ENCODE measurements at regions not wholly inside any gene's neighbourhood (a gene's known extent, or its start where the extent isn't known, plus 50 kb on each side); places are given as distances from the start of the nearest gene placed in this dataset.
A peak's percentile ranks its signal among the peaks of the same experiment; 100 is the strongest.

DNA sequence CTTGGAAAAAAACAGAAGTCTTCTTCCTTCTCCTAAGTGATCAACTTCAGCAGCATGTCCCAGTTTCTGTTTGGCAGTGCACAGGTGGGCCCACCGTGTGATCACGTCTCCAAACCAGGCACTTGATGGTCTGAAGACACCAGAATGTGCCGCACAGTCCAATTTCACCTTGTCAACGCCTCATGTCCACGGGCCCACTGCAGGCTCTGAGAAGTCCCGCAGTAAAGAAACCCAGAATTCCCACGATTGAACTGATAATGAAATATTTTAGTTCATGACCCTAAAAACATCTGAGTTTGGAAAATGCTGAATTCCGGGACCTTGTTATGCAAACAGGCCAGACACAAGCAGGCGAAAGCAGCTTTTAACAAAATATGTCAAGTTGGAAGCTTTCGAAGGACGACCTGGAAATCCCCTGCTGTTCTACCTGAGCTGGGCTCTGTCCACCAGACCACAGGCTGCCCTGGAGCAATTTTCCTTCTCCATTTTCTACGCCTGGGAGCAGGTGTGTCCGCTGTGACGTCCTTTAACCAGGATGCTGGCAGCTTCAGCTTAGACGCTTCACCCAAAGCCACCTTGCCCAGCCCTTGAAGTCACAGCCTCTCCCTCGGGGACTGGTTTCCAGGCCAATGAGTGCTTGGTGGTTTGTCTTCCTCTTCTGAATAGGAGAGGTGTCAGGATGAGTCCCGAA is 167.8 kb upstream of the IQSEC1 start:
- FAIRE-seq, result no peak

DNA sequence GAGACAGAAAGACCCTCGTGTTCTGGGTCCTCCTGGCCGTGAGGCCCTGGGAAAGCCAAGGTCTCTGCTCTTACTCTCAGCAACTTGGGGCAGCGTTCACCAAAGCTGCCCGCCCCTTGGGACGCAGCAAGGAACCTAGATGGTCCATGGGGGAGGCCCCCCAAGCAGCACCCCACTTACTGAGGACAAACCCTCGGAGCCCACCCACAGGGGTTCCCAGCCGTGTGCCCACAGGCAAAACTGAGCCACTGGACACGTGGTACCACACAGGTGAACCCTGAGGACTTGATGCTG is 166.2 kb upstream of the IQSEC1 start:
- DNase-seq (no peak), FAIRE-seq (no peak)
- no peaks in the 10 kb centered on the region for H3K9me3 ChIP-seq (ENCODE audit: control insufficient read depth in 2 of 2, insufficient read depth in 1 of 2, low read depth in 1 of 2, low read length in 1 of 2)
- no peak overlapping the region for H3K4me3 ChIP-seq (ENCODE audit: low read depth in 1 of 3, low read length in 3 of 3)
- H3K27me3 ChIP-seq (ENCODE audit: control insufficient read depth in 3 of 3, insufficient read depth in 3 of 3, low read length in 3 of 3), result peaks cover 0 to 6% (median 0%) of the 10 kb centered on the region in 3 donors
- 53 to 79% (median 62%) methylated on average over 8 of the region's 8 CpGs for WGBS, 3 donors
- H3K4me1 ChIP-seq (ENCODE audit: control insufficient read depth in 3 of 3, insufficient read depth in 2 of 3, low read depth in 1 of 3, low read length in 2 of 3), result no peaks in the 10 kb centered on the region
- no peaks in the 10 kb centered on the region for H3K36me3 ChIP-seq (ENCODE audit: control insufficient read depth in 3 of 3, insufficient read depth in 2 of 3, low read depth in 1 of 3, low read length in 3 of 3)
- no peak overlapping the region for H3K27ac ChIP-seq (ENCODE audit: low read depth in 1 of 3, low read length in 2 of 3)

More for the DNA sequence above, 167.8 kb upstream of the IQSEC1 start:
- Histone ChIP-seq H3K27me3 (ENCODE audit: control insufficient read depth in 3 of 3, insufficient read depth in 3 of 3, low read length in 3 of 3) (peaks cover 0 to 5% (median 0%) of the 10 kb centered on the region in 3 donors), H3K4me3 (ENCODE audit: low read depth in 1 of 3, low read length in 3 of 3) (no peak overlapping the region), H3K36me3 (ENCODE audit: control insufficient read depth in 3 of 3, insufficient read depth in 2 of 3, low read depth in 1 of 3, low read length in 3 of 3) (no peaks in the 10 kb centered on the region), H3K27ac (ENCODE audit: low read depth in 1 of 3, low read length in 2 of 3) (no peak overlapping the region), H3K4me1 (ENCODE audit: control insufficient read depth in 3 of 3, insufficient read depth in 2 of 3, low read depth in 1 of 3, low read length in 2 of 3) (no peaks in the 10 kb centered on the region), H3K9me3 (ENCODE audit: control insufficient read depth in 2 of 2, insufficient read depth in 1 of 2, low read depth in 1 of 2, low read length in 1 of 2) (no peaks in the 10 kb centered on the region)
- no peak for DNase-seq
- WGBS, 3 donors, result 77 to 88% (median 78%) methylated on average over 17 of the region's 17 CpGs

DNA sequence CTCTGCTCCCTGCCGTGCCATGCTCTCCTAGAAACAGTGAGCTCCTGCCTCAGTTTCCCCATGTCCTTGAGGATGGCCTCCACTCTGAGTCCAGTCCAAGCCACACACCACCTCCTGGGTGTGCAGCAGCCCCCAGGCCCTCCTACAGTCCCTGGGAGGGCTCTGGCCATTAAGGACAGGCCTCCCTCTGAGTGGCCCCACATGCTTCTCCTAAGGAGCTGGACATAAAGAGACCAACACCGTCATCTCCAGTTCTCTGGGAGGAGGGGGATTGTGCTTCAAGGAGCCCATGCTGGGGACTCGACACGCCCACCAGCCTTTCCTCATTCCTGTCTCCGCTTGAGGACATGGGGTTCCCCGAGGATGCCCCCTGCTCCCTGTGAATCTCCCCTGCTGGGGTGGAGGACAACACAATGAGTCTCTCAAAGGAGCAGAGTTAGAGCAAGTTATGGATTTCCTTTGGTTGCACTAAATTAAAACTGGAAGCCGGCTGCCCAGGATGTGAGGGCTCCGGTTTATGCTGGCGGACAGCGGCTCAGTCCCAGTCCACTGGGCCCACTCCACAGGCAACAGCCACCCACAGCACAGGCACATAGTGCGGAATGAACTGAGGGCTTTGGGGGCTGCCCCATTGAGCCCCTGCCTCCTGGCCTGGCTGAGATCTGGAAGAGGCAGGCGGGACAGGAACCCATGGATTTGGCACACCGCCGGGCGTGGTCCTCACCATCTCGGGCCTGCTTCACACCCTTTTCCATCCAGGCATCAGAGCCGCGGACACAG is 165.6 kb upstream of the IQSEC1 start:
- H3K4me1 ChIP-seq (ENCODE audit: control insufficient read depth in 3 of 3, insufficient read depth in 2 of 3, low read depth in 1 of 3, low read length in 2 of 3), result no peaks in the 10 kb centered on the region
- H3K27me3 ChIP-seq (ENCODE audit: control insufficient read depth in 3 of 3, insufficient read depth in 3 of 3, low read length in 3 of 3), result peaks cover 0 to 11% (median 3%) of the 10 kb centered on the region in 3 donors
- no peak for DNase-seq
- H3K4me3 ChIP-seq (ENCODE audit: low read depth in 1 of 3, low read length in 3 of 3), result no peak overlapping the region
- no peaks in the 10 kb centered on the region for H3K36me3 ChIP-seq (ENCODE audit: control insufficient read depth in 3 of 3, insufficient read depth in 2 of 3, low read depth in 1 of 3, low read length in 3 of 3)
- FAIRE-seq, result no peak
- H3K9me3 ChIP-seq (ENCODE audit: control insufficient read depth in 2 of 2, insufficient read depth in 1 of 2, low read depth in 1 of 2, low read length in 1 of 2), result no peaks in the 10 kb centered on the region
- no peak overlapping the region for H3K27ac ChIP-seq (ENCODE audit: low read depth in 1 of 3, low read length in 2 of 3)
- WGBS, 3 donors, result 69 to 85% (median 79%) methylated on average over 18 of the region's 18 CpGs

DNA sequence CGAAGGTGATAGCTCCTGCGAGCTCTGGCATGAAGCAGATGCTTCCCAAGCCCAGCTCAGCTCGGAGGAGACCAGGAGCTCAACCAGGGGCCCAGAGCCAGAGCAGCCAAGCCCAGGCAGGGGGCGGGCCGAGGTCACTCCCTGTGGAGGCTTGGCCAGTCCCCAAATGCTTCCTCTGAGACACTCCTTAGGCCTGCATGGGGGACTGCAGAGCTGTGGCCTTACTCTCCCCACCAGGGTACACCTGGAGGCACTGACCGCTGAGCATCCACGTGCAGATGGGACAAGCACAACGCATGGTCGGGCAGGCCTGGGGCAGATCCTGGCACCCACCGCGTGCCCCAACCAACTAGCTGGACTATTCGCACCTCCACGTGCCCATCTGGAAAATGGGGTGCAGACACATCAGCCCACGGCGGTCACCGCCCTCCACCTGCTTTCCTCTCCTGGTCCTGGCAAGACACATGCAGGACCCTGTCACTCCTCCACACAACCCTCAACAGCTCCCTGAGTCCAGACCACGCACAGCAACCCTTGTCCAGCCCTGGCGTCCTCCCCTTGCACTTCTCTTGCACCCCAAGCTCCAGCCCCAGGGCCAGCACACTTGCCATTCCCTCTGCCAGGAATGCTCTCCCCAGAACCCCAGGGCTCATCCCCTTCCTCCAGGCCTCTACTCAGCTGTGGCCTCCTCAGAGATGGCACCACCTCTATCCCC is 164.7 kb upstream of the IQSEC1 start:
- FAIRE-seq, result no peak
- WGBS, 3 donors, result 83 to 91% (median 85%) methylated on average over 17 to 18 of the region's 18 CpGs
- Histone ChIP-seq H3K36me3 (ENCODE audit: control insufficient read depth in 3 of 3, insufficient read depth in 2 of 3, low read depth in 1 of 3, low read length in 3 of 3) (no peaks in the 10 kb centered on the region), H3K9me3 (ENCODE audit: control insufficient read depth in 2 of 2, insufficient read depth in 1 of 2, low read depth in 1 of 2, low read length in 1 of 2) (no peaks in the 10 kb centered on the region), H3K4me3 (ENCODE audit: low read depth in 1 of 3, low read length in 3 of 3) (no peak overlapping the region), H3K4me1 (ENCODE audit: control insufficient read depth in 3 of 3, insufficient read depth in 2 of 3, low read depth in 1 of 3, low read length in 2 of 3) (no peaks in the 10 kb centered on the region), H3K27ac (ENCODE audit: low read depth in 1 of 3, low read length in 2 of 3) (no peak overlapping the region), H3K27me3 (ENCODE audit: control insufficient read depth in 3 of 3, insufficient read depth in 3 of 3, low read length in 3 of 3) (peaks cover 0 to 12% (median 3%) of the 10 kb centered on the region in 3 donors)
- DNase-seq, result no peak

DNA sequence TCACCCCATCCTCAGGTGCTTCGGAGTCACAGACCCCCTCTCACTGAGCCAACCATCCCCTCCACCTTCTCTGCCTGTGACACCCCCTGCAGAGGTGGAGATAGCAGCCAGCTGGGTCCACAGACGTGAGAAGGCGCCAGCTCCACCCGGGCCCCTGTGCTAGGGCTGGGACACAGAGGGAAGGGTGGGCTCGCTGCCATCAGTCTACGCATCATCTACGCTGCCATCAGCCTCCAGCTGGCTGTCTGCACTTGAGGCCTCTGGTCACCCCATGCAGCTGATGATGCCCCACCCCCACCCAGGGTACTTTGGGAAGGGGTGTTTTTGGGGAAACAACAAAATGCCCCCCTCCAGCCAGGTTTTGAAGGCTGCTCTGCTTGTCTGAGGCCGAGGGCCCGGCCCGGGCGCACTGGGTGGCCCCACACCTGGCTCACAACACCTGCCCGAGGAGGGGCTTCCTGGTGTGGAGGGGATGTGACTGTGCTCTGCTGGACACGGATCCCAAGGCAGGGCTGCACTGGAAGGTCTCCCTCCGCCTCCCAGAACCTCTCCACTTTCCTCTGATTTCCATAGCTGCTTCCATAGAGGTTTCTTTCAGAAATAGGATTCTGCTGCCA is 163.4 kb upstream of the IQSEC1 start:
- Histone ChIP-seq H3K4me1 (ENCODE audit: control insufficient read depth in 3 of 3, insufficient read depth in 2 of 3, low read depth in 1 of 3, low read length in 2 of 3) (no peaks in the 10 kb centered on the region), H3K36me3 (ENCODE audit: control insufficient read depth in 3 of 3, insufficient read depth in 2 of 3, low read depth in 1 of 3, low read length in 3 of 3) (no peaks in the 10 kb centered on the region), H3K27me3 (ENCODE audit: control insufficient read depth in 3 of 3, insufficient read depth in 3 of 3, low read length in 3 of 3) (peaks cover 0 to 20% (median 3%) of the 10 kb centered on the region in 3 donors), H3K4me3 (ENCODE audit: low read depth in 1 of 3, low read length in 3 of 3) (no peak overlapping the region), H3K9me3 (ENCODE audit: control insufficient read depth in 2 of 2, insufficient read depth in 1 of 2, low read depth in 1 of 2, low read length in 1 of 2) (no peaks in the 10 kb centered on the region), H3K27ac (ENCODE audit: low read depth in 1 of 3, low read length in 2 of 3) (no peak overlapping the region)
- 69 to 76% (median 75%) methylated on average over 11 to 14 of the region's 14 CpGs for WGBS, 3 donors
- DNase-seq (no peak), FAIRE-seq (no peak)

DNA sequence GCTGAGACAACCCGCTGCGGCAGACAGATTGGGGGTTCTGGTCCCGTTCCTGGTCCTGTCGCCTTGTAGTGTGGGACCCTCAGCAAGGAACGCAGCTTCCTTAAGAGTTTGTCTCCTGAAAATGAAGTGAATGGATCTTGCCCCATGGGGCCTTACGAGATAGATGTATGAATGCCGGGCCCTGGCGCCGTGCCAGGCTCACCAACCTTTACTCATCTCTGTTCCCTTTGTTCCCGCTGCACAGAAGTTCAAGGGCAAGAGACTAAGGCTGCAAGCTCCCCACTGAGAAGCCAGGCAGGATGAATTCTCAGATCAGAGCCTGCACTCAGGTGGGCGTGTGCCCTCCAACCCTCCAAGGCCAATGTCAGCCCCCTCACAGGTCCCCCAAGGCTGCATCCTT is 162.7 kb upstream of the IQSEC1 start:
- no peak overlapping the region for H3K27ac ChIP-seq (ENCODE audit: low read depth in 1 of 3, low read length in 2 of 3)
- no peaks in the 10 kb centered on the region for H3K9me3 ChIP-seq (ENCODE audit: control insufficient read depth in 2 of 2, insufficient read depth in 1 of 2, low read depth in 1 of 2, low read length in 1 of 2)
- H3K4me3 ChIP-seq (ENCODE audit: low read depth in 1 of 3, low read length in 3 of 3), result no peak overlapping the region
- peaks cover 0 to 20% (median 3%) of the 10 kb centered on the region in 3 donors for H3K27me3 ChIP-seq (ENCODE audit: control insufficient read depth in 3 of 3, insufficient read depth in 3 of 3, low read length in 3 of 3)
- 53 to 72% (median 60%) methylated on average over 11 of the region's 11 CpGs for WGBS, 3 donors
- H3K4me1 ChIP-seq (ENCODE audit: control insufficient read depth in 3 of 3, insufficient read depth in 2 of 3, low read depth in 1 of 3, low read length in 2 of 3), result no peaks in the 10 kb centered on the region
- no peaks in the 10 kb centered on the region for H3K36me3 ChIP-seq (ENCODE audit: control insufficient read depth in 3 of 3, insufficient read depth in 2 of 3, low read depth in 1 of 3, low read length in 3 of 3)
- DNase-seq (peak in 1 of 2 donors; percentile 8), FAIRE-seq (no peak)

DNA sequence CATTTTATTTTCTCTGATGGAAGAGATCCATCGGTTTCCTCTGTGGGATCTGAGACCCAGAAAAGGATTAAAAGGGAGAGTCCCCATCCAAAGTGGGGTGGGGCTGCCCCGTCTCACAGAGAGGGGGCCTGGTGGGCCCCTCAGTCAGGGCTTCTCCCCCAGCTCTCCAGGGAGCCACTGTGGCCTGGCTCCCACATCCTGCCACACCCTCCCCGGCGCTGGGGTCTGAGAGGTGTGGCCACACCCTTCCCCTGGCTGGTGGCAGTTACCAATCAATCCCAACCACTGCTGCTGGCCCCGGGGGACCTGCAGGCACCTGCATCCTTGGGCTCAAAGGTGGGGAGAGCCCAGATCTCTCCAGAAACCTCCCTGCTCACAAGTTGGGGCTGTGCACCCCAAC is 161.8 kb upstream of the IQSEC1 start:
- FAIRE-seq, result no peak
- WGBS, 3 donors, result 0 to 18% (median 12%) methylated on average over 4 to 5 of the region's 5 CpGs
- H3K27me3 ChIP-seq (ENCODE audit: control insufficient read depth in 3 of 3, insufficient read depth in 3 of 3, low read length in 3 of 3), result peaks cover 0 to 20% (median 3%) of the 10 kb centered on the region in 3 donors

DNA sequence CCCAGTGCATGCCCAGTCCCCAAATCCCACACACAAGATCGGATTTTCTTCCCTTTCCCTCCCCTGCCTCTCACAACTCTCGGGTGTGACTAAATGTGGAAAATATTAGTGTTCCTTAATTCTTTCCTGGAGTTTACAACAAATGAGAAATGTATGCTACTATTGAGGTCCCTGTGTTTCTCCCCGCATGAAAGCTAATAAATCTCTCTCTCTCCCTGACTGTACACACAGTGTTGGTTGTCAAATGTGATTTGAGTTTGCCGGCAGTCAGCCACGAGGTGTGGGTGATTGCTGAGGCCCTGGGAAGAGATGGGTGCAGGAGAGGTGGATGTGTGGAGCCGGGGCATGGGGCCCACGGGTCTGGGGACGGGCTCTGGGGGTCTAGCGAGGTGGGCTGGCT is 161.4 kb upstream of the IQSEC1 start:
- H3K27me3 ChIP-seq (ENCODE audit: control insufficient read depth in 3 of 3, insufficient read depth in 3 of 3, low read length in 3 of 3), result peaks cover 0 to 18% (median 3%) of the 10 kb centered on the region in 3 donors
- no peaks in the 10 kb centered on the region for H3K36me3 ChIP-seq (ENCODE audit: control insufficient read depth in 3 of 3, insufficient read depth in 2 of 3, low read depth in 1 of 3, low read length in 3 of 3)
- no peak overlapping the region for H3K4me3 ChIP-seq (ENCODE audit: low read depth in 1 of 3, low read length in 3 of 3)
- H3K4me1 ChIP-seq (ENCODE audit: control insufficient read depth in 3 of 3, insufficient read depth in 2 of 3, low read depth in 1 of 3, low read length in 2 of 3), result no peaks in the 10 kb centered on the region
- DNase-seq (no peak), FAIRE-seq (no peak)
- WGBS, 3 donors, result 13 to 28% (median 25%) methylated on average over 8 to 9 of the region's 9 CpGs
- H3K27ac ChIP-seq (ENCODE audit: low read depth in 1 of 3, low read length in 2 of 3), result no peak overlapping the region
- H3K9me3 ChIP-seq (ENCODE audit: control insufficient read depth in 2 of 2, insufficient read depth in 1 of 2, low read depth in 1 of 2, low read length in 1 of 2), result no peaks in the 10 kb centered on the region

More for the DNA sequence above, 161.8 kb upstream of the IQSEC1 start:
- H3K4me3 ChIP-seq (ENCODE audit: low read depth in 1 of 3, low read length in 3 of 3), result no peak overlapping the region
- no peak for DNase-seq
- no peak overlapping the region for H3K27ac ChIP-seq (ENCODE audit: low read depth in 1 of 3, low read length in 2 of 3)
- H3K36me3 ChIP-seq (ENCODE audit: control insufficient read depth in 3 of 3, insufficient read depth in 2 of 3, low read depth in 1 of 3, low read length in 3 of 3), result no peaks in the 10 kb centered on the region
- no peaks in the 10 kb centered on the region for H3K9me3 ChIP-seq (ENCODE audit: control insufficient read depth in 2 of 2, insufficient read depth in 1 of 2, low read depth in 1 of 2, low read length in 1 of 2)
- no peaks in the 10 kb centered on the region for H3K4me1 ChIP-seq (ENCODE audit: control insufficient read depth in 3 of 3, insufficient read depth in 2 of 3, low read depth in 1 of 3, low read length in 2 of 3)
